ENCODE measurements at regions not wholly inside any gene's neighbourhood (a gene's known extent, or its start where the extent isn't known, plus 50 kb on each side); places are given as distances from the start of the nearest gene placed in this dataset.

DNA sequence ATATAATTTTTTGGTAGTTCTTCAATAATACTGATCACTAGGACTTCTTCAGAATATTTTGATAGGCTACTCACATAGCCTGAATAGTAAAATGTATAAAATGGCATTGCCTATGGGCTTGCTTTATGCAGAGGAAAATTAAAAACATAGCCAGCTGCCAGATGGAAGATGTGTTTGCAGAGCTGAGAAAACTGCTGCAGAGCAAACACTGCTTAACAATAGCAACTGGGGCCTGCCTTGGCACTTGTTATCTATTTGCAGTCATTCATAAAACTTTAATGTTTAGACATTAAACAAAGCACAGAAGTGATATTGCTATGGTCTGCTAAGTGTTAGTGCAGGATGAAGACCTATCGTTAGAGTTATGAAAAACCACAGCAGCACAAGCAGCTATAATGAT lies 151.5 kb upstream of the SMC2 start (continued):
- TF ChIP-seq EZH2 (IDR thresholded peaks at IDR 0.05; ENCODE audit: low read depth, unreplicated experiment) (no peak), NANOG (IDR thresholded peaks at IDR 0.05; ENCODE audit: borderline replicate concordance) (no peak), JUNB (IDR thresholded peaks at IDR 0.05; ENCODE audit: unreplicated experiment) (no peak), ZNF331 (CRISPR knock-in tag; IDR thresholded peaks at IDR 0.05; ENCODE audit: low read depth) (no peak), ZNF114 (CRISPR knock-in tag; IDR thresholded peaks at IDR 0.05) (no peak)
- TF ChIP-seq, protein P1, sequence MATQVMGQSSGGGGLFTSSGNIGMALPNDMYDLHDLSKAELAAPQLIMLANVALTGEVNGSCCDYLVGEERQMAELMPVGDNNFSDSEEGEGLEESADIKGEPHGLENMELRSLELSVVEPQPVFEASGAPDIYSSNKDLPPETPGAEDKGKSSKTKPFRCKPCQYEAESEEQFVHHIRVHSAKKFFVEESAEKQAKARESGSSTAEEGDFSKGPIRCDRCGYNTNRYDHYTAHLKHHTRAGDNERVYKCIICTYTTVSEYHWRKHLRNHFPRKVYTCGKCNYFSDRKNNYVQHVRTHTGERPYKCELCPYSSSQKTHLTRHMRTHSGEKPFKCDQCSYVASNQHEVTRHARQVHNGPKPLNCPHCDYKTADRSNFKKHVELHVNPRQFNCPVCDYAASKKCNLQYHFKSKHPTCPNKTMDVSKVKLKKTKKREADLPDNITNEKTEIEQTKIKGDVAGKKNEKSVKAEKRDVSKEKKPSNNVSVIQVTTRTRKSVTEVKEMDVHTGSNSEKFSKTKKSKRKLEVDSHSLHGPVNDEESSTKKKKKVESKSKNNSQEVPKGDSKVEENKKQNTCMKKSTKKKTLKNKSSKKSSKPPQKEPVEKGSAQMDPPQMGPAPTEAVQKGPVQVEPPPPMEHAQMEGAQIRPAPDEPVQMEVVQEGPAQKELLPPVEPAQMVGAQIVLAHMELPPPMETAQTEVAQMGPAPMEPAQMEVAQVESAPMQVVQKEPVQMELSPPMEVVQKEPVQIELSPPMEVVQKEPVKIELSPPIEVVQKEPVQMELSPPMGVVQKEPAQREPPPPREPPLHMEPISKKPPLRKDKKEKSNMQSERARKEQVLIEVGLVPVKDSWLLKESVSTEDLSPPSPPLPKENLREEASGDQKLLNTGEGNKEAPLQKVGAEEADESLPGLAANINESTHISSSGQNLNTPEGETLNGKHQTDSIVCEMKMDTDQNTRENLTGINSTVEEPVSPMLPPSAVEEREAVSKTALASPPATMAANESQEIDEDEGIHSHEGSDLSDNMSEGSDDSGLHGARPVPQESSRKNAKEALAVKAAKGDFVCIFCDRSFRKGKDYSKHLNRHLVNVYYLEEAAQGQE (IDR thresholded peaks at IDR 0.05; ENCODE audit: unreplicated experiment), result no peak

DNA sequence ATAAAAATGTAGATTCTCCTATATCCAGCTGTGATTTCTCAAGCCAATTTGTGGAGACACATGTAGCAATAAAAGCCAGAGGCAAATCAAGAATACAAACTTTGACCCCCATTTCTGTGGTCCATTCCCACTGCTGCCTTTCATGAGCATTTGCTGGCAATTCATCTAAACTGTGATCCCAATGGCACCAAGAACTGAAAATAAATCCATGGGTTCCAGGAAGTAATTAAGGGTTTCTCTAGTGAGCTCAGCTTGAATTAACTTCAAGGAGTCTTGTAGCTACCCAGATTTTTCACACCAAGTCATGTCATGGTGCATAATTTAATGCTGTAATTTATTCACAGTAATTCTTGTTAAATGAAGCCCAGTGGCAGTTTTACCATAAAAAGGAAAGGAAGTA lies 145.0 kb upstream of the SMC2 start:
- no peak overlapping the region for H3K4me3 Mint-ChIP-seq
- TF ChIP-seq POLR2AphosphoS5 (IDR thresholded peaks at IDR 0.05; ENCODE audit: low read depth) (no peak), EZH2phosphoT487 (IDR thresholded peaks at IDR 0.05; ENCODE audit: unreplicated experiment) (no peak), JUNB (IDR thresholded peaks at IDR 0.05; ENCODE audit: unreplicated experiment) (no peak), CREB1 (CRISPR knock-in tag; IDR thresholded peaks at IDR 0.05; ENCODE audit: low read depth) (no peak), NANOG (IDR thresholded peaks at IDR 0.05; ENCODE audit: borderline replicate concordance) (no peak), ZNF331 (CRISPR knock-in tag; IDR thresholded peaks at IDR 0.05; ENCODE audit: low read depth) (no peak), ZNF114 (CRISPR knock-in tag; IDR thresholded peaks at IDR 0.05) (no peak), STAT1 (IDR thresholded peaks at IDR 0.05; ENCODE audit: unreplicated experiment) (no peak)
- TF ChIP-seq, protein P2, sequence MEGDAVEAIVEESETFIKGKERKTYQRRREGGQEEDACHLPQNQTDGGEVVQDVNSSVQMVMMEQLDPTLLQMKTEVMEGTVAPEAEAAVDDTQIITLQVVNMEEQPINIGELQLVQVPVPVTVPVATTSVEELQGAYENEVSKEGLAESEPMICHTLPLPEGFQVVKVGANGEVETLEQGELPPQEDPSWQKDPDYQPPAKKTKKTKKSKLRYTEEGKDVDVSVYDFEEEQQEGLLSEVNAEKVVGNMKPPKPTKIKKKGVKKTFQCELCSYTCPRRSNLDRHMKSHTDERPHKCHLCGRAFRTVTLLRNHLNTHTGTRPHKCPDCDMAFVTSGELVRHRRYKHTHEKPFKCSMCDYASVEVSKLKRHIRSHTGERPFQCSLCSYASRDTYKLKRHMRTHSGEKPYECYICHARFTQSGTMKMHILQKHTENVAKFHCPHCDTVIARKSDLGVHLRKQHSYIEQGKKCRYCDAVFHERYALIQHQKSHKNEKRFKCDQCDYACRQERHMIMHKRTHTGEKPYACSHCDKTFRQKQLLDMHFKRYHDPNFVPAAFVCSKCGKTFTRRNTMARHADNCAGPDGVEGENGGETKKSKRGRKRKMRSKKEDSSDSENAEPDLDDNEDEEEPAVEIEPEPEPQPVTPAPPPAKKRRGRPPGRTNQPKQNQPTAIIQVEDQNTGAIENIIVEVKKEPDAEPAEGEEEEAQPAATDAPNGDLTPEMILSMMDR (conservative IDR thresholded peaks at IDR 0.05; ENCODE audit: low read depth in 2 of 2), result no peak
- TF ChIP-seq, protein P3, sequence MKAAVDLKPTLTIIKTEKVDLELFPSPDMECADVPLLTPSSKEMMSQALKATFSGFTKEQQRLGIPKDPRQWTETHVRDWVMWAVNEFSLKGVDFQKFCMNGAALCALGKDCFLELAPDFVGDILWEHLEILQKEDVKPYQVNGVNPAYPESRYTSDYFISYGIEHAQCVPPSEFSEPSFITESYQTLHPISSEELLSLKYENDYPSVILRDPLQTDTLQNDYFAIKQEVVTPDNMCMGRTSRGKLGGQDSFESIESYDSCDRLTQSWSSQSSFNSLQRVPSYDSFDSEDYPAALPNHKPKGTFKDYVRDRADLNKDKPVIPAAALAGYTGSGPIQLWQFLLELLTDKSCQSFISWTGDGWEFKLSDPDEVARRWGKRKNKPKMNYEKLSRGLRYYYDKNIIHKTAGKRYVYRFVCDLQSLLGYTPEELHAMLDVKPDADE (IDR thresholded peaks at IDR 0.05), result no peak
- TF ChIP-seq, protein P4, sequence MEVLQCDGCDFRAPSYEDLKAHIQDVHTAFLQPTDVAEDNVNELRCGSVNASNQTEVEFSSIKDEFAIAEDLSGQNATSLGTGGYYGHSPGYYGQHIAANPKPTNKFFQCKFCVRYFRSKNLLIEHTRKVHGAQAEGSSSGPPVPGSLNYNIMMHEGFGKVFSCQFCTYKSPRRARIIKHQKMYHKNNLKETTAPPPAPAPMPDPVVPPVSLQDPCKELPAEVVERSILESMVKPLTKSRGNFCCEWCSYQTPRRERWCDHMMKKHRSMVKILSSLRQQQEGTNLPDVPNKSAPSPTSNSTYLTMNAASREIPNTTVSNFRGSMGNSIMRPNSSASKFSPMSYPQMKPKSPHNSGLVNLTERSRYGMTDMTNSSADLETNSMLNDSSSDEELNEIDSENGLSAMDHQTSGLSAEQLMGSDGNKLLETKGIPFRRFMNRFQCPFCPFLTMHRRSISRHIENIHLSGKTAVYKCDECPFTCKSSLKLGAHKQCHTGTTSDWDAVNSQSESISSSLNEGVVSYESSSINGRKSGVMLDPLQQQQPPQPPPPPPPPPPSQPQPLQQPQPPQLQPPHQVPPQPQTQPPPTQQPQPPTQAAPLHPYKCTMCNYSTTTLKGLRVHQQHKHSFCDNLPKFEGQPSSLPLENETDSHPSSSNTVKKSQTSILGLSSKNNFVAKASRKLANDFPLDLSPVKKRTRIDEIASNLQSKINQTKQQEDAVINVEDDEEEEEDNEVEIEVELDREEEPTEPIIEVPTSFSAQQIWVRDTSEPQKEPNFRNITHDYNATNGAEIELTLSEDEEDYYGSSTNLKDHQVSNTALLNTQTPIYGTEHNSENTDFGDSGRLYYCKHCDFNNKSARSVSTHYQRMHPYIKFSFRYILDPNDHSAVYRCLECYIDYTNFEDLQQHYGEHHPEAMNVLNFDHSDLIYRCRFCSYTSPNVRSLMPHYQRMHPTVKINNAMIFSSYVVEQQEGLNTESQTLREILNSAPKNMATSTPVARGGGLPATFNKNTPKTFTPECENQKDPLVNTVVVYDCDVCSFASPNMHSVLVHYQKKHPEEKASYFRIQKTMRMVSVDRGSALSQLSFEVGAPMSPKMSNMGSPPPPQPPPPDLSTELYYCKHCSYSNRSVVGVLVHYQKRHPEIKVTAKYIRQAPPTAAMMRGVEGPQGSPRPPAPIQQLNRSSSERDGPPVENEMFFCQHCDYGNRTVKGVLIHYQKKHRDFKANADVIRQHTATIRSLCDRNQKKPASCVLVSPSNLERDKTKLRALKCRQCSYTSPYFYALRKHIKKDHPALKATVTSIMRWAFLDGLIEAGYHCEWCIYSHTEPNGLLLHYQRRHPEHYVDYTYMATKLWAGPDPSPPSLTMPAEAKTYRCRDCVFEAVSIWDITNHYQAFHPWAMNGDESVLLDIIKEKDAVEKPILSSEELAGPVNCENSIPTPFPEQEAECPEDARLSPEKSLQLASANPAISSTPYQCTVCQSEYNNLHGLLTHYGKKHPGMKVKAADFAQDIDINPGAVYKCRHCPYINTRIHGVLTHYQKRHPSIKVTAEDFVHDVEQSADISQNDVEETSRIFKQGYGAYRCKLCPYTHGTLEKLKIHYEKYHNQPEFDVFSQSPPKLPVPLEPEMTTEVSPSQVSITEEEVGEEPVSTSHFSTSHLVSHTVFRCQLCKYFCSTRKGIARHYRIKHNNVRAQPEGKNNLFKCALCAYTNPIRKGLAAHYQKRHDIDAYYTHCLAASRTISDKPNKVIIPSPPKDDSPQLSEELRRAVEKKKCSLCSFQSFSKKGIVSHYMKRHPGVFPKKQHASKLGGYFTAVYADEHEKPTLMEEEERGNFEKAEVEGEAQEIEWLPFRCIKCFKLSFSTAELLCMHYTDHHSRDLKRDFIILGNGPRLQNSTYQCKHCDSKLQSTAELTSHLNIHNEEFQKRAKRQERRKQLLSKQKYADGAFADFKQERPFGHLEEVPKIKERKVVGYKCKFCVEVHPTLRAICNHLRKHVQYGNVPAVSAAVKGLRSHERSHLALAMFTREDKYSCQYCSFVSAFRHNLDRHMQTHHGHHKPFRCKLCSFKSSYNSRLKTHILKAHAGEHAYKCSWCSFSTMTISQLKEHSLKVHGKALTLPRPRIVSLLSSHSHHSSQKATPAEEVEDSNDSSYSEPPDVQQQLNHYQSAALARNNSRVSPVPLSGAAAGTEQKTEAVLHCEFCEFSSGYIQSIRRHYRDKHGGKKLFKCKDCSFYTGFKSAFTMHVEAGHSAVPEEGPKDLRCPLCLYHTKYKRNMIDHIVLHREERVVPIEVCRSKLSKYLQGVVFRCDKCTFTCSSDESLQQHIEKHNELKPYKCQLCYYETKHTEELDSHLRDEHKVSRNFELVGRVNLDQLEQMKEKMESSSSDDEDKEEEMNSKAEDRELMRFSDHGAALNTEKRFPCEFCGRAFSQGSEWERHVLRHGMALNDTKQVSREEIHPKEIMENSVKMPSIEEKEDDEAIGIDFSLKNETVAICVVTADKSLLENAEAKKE (CRISPR knock-in tag; IDR thresholded peaks at IDR 0.05), result no peak

More for the DNA sequence above, 145.0 kb upstream of the SMC2 start:
- Histone ChIP-seq H3K36me3 (ENCODE audit: insufficient read depth) (no peaks in the 10 kb centered on the region), H3F3A (replicated peaks; ENCODE audit: low read depth) (no peaks in the 10 kb centered on the region), H3K9me2 (ENCODE audit: insufficient read depth) (no peaks in the 10 kb centered on the region), H2AFZ (no peak overlapping the region), H3K27ac (ENCODE audit: low read depth) (no peak overlapping the region), H3K4me3 (no peak overlapping the region), H3K4me1 (ENCODE audit: insufficient read depth) (no peaks in the 10 kb centered on the region), H3K79me2 (replicated peaks; ENCODE audit: insufficient read depth) (no peaks in the 10 kb centered on the region), H4K20me1 (replicated peaks; ENCODE audit: insufficient read depth) (no peaks in the 10 kb centered on the region), H3K4me2 (no peak overlapping the region), H3K27me3 (ENCODE audit: insufficient read depth) (no peaks in the 10 kb centered on the region)
- H3K9me3 Mint-ChIP-seq, result peaks cover 92% of the 10 kb centered on the region
- no peaks in the 10 kb centered on the region for H3K4me1 Mint-ChIP-seq
- DNase-seq (ENCODE audit: low spot score) (no peak), ATAC-seq (no peak)
- H3K27me3 Mint-ChIP-seq (ENCODE audit: insufficient read depth, low read depth, poor library complexity), result no peaks in the 10 kb centered on the region
- H3K36me3 Mint-ChIP-seq (ENCODE audit: low read depth), result peaks cover 27% of the 10 kb centered on the region
- H3K27ac Mint-ChIP-seq, result no peak overlapping the region
